Suprapubic skin (tissue), 4 donors: ENCODE measurements at regions not wholly inside any gene's neighbourhood (a gene's known extent, or its start where the extent isn't known, plus 50 kb on each side); places are given as distances from the start of the nearest gene placed in this dataset.

Experiments used
- POLR2A ChIP-seq, 2 donors: fragments of 450-650 bp; IDR thresholded peaks; one replicate each; pipeline ENCODE4 v1.6.1; 2017; ENCODE audit warnings: antibody characterized with exemption in 2 of 2, mild to moderate bottlenecking in 2 of 2, moderate library complexity in 2 of 2
- POLR2AphosphoS5 ChIP-seq, 3 donors: sonication (generic); formaldehyde crosslinking; IDR thresholded peaks; one replicate each; pipeline ENCODE4 v1.6.1; 2017; ENCODE audit warnings: antibody characterized with exemption in 3 of 3
- TF ChIP-seq, protein P1 (sequence below), 2 donors: fragments of 200-600 bp in 1 of 2; fragments of 450-650 bp in 1 of 2; sonication (generic) in 1 of 2; IDR thresholded peaks; one replicate each; pipeline ENCODE4 v1.5.1; 2016 to 2019; ENCODE audit warnings: antibody characterized with exemption in 2 of 2, mild to moderate bottlenecking in 1 of 2, moderate library complexity in 1 of 2

DNA sequence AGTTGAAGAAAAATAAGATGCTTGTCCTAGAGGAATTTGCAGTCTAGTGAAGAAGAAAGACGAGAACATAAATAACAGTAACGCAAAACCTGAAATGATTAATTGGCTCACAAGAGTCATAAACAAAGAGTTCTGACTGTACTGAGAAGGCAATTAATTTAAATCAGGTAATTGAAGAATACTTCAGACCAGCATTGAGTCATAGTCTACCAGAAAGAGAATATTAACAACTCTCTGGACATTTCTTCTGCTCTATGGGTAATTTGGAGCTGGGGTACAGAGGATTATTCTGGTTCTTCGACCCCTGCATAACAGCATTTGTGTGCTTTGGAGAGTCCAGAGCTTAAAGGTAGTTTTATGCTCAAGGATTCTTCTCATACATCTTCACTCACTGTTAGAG, 390.3 kb upstream of the DCN start:
- TF ChIP-seq, protein P1, sequence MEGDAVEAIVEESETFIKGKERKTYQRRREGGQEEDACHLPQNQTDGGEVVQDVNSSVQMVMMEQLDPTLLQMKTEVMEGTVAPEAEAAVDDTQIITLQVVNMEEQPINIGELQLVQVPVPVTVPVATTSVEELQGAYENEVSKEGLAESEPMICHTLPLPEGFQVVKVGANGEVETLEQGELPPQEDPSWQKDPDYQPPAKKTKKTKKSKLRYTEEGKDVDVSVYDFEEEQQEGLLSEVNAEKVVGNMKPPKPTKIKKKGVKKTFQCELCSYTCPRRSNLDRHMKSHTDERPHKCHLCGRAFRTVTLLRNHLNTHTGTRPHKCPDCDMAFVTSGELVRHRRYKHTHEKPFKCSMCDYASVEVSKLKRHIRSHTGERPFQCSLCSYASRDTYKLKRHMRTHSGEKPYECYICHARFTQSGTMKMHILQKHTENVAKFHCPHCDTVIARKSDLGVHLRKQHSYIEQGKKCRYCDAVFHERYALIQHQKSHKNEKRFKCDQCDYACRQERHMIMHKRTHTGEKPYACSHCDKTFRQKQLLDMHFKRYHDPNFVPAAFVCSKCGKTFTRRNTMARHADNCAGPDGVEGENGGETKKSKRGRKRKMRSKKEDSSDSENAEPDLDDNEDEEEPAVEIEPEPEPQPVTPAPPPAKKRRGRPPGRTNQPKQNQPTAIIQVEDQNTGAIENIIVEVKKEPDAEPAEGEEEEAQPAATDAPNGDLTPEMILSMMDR (IDR thresholded peaks at IDR 0.05), result no peak
- TF ChIP-seq POLR2AphosphoS5 (IDR thresholded peaks at IDR 0.05) (no peak), POLR2A (IDR thresholded peaks at IDR 0.05) (no peak)
